ENCODE measurements at regions not wholly inside any gene's neighbourhood (a gene's known extent, or its start where the extent isn't known, plus 50 kb on each side); places are given as distances from the start of the nearest gene placed in this dataset.

DNA sequence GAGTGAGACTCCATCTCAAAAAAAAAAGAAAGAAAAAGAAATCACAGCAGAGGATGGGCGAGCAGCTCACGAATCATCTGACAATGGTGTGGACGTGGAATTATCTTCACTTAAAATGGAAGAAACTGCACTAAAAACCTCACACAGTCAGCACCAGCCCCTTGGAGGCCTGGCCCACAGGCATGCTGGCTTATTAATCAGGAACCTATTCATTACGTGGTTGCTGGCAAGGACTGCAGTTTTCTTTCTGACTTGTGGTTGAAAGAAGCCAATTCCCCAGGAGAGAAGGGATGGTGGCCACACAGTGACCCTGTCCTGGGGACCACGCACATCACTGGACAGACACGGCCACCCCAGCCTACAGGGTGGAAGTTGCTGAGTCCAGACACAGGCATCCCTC, 401.1 kb downstream of the CTTN start:
- Histone ChIP-seq H3K9ac (ENCODE audit: low read length) (no peak overlapping the region), H3K27ac (ENCODE audit: low read depth, low read length) (no peak overlapping the region), H3K4me3 (ENCODE audit: low read depth in 1 of 2, low read length in 2 of 2) (no peak overlapping the region), H3K27me3 (ENCODE audit: control insufficient read depth in 1 of 2, insufficient read depth in 2 of 2, low read length in 2 of 2) (no peaks in the 10 kb centered on the region), H3K36me3 (ENCODE audit: insufficient read depth, low read length) (no peaks in the 10 kb centered on the region), H3K9me3 (ENCODE audit: low read length) (no peaks in the 10 kb centered on the region), H3K4me1 (ENCODE audit: insufficient read depth, low read length) (no peaks in the 10 kb centered on the region)

DNA sequence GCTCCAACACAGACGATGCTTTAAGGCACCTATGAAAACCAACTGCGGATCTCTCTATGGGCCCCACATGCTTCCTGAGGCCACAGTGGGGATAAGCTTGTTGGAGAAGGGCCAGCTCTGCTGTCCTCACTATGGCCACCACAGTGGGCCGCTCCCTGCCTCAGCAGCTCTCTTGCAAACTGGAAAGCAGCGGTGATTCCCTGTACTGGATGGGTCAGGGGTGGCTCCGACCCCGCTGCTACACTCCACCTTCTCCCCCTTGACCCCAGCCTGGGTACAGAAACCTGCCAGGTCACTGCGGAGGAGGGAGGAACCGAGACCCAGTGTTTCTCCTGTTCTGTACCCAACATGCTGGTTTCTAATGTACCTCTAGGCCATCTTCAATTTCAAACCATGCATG, 403.9 kb downstream of the CTTN start:
- H3K36me3 ChIP-seq (ENCODE audit: insufficient read depth, low read length) = no peaks in the 10 kb centered on the region
- no peaks in the 10 kb centered on the region for H3K9me3 ChIP-seq (ENCODE audit: low read length)
- H3K27ac ChIP-seq (ENCODE audit: low read depth, low read length) = no peak overlapping the region
- no peak overlapping the region for H3K4me3 ChIP-seq (ENCODE audit: low read depth in 1 of 2, low read length in 2 of 2)
- no peaks in the 10 kb centered on the region for H3K4me1 ChIP-seq (ENCODE audit: insufficient read depth, low read length)
- no peaks in the 10 kb centered on the region for H3K27me3 ChIP-seq (ENCODE audit: control insufficient read depth in 1 of 2, insufficient read depth in 2 of 2, low read length in 2 of 2)
- H3K9ac ChIP-seq (ENCODE audit: low read length) = no peak overlapping the region

DNA sequence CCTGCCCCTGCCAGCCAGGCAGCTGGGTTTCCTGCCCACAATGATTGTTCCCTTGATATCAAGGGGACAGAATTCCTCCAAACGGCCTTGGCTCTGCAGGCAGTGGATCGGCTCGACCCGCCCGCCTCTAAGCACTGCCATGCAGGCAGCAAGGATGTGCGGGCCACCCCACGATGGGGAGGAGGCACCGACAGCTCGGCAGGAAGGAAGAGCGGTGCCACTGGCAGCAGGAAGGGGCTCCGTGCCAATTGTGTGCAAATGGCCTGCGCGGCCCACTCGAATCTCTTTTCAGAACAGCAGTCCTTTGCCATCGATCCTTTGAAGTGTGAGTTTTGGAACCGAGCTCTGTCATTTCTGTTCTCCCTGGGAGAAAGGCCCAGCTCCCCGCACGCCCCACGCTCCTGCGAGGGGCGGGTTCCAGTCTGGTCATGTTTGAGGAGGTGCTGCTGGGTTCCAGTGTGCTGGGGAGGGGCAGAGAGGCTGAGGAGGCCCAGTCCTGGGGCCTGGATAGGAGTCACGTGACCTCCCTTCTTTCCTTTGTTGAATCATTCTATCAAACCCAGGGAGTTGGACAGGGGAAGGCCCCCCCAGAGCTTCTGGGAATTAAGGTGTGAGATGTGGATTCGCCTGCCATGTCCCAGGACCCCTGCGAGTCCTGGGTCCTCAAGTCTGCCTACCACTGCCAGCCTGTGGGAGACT, 406.0 kb downstream of the CTTN start:
- Histone ChIP-seq H3K4me1 (ENCODE audit: insufficient read depth, low read length) (no peaks in the 10 kb centered on the region), H3K9me3 (ENCODE audit: low read length) (no peaks in the 10 kb centered on the region), H3K9ac (ENCODE audit: low read length) (no peak overlapping the region), H3K4me3 (ENCODE audit: low read depth in 1 of 2, low read length in 2 of 2) (no peak overlapping the region), H3K27me3 (ENCODE audit: control insufficient read depth in 1 of 2, insufficient read depth in 2 of 2, low read length in 2 of 2) (no peaks in the 10 kb centered on the region), H3K36me3 (ENCODE audit: insufficient read depth, low read length) (no peaks in the 10 kb centered on the region), H3K27ac (ENCODE audit: low read depth, low read length) (no peak overlapping the region)

DNA sequence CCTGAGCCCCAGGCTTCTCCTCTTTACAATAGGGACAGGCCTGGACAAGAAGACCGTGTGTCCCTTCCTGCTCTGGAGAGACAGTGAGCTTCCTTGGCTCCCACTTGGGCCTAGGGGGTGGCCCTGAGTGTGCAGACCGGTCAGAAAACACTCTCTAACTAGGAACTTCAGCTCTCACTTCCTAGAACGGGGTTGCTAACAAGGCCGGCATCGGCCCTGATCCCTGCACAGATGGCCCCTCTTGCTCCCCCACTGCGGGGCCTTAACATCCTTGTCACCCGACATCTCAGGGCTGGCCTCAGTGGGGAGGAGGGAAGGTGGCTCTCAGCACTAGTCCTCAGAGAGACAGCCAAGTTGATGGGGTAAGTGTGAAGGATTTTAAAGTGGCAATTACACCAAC, 406.9 kb downstream of the CTTN start:
- H3K27ac ChIP-seq (ENCODE audit: low read depth, low read length) = no peak overlapping the region
- no peaks in the 10 kb centered on the region for H3K9me3 ChIP-seq (ENCODE audit: low read length)
- H3K27me3 ChIP-seq (ENCODE audit: control insufficient read depth in 1 of 2, insufficient read depth in 2 of 2, low read length in 2 of 2) = no peaks in the 10 kb centered on the region
- no peaks in the 10 kb centered on the region for H3K4me1 ChIP-seq (ENCODE audit: insufficient read depth, low read length)
- no peak overlapping the region for H3K4me3 ChIP-seq (ENCODE audit: low read depth in 1 of 2, low read length in 2 of 2)
- no peak overlapping the region for H3K9ac ChIP-seq (ENCODE audit: low read length)
- H3K36me3 ChIP-seq (ENCODE audit: insufficient read depth, low read length) = no peaks in the 10 kb centered on the region

DNA sequence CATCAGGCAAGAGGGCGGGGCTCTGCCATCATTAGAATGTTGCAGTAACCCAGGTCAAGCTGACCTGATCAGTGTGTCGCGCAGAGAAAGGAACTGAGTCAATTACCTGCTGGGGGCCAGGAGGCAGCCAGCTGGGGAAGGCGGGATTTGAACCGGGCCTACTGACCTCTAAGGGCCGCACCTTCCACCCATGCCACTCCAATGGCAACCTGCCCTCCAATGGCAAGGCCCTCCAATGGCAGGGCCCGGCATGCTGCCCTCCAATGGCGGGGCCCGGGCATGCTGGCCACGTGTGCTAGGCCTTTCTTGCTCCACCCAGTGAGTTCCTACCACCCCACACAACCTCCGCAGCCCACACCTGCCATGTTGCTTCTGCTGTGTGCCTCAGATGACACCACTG, 407.6 kb downstream of the CTTN start:
- Histone ChIP-seq H3K9ac (ENCODE audit: low read length) (no peak overlapping the region), H3K27ac (ENCODE audit: low read depth, low read length) (no peak overlapping the region), H3K9me3 (ENCODE audit: low read length) (no peaks in the 10 kb centered on the region), H3K4me3 (ENCODE audit: low read depth in 1 of 2, low read length in 2 of 2) (no peak overlapping the region), H3K27me3 (ENCODE audit: control insufficient read depth in 1 of 2, insufficient read depth in 2 of 2, low read length in 2 of 2) (no peaks in the 10 kb centered on the region), H3K36me3 (ENCODE audit: insufficient read depth, low read length) (no peaks in the 10 kb centered on the region), H3K4me1 (ENCODE audit: insufficient read depth, low read length) (no peaks in the 10 kb centered on the region)

DNA sequence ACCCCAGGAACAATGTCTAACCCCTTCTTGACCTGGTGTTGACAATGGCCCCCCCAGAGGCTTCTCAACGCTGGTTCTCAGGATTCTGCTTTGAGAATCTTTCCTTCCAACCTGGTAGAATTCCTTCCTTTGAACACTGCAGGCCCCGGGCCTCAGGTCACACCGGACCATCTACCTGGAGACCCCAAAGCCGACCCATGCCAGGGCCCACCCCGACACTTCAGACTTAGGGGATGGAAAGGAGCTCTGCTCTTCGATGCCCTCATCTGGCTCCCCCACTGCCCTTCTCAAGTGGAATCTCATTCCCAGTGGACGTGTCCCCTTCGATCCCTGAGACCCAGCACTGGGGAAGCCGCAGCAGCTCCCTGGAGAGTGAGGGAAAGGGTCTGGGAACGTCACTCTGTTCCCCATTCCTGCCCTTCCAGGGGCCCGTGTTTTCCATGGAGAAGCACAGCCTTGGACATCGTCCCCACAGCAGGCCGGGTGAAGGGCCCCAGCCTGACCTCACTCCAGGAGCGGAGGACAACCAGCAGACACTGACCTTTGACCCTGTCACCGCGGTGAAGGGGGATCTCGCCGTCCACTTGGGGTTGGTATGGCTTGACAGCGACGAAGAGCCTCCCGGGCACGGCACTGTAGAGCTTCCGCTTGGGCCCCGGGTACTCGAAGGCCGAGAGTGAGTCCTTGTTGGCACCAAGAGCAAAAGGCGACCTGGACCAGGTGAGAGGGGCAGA, 408.3 kb downstream of the CTTN start:
- no peaks in the 10 kb centered on the region for H3K4me1 ChIP-seq (ENCODE audit: insufficient read depth, low read length)
- no peaks in the 10 kb centered on the region for H3K36me3 ChIP-seq (ENCODE audit: insufficient read depth, low read length)
- H3K27ac ChIP-seq (ENCODE audit: low read depth, low read length) = no peak overlapping the region
- H3K9ac ChIP-seq (ENCODE audit: low read length) = no peak overlapping the region
- H3K9me3 ChIP-seq (ENCODE audit: low read length) = no peaks in the 10 kb centered on the region
- H3K27me3 ChIP-seq (ENCODE audit: control insufficient read depth in 1 of 2, insufficient read depth in 2 of 2, low read length in 2 of 2) = no peaks in the 10 kb centered on the region
- no peak overlapping the region for H3K4me3 ChIP-seq (ENCODE audit: low read depth in 1 of 2, low read length in 2 of 2)

DNA sequence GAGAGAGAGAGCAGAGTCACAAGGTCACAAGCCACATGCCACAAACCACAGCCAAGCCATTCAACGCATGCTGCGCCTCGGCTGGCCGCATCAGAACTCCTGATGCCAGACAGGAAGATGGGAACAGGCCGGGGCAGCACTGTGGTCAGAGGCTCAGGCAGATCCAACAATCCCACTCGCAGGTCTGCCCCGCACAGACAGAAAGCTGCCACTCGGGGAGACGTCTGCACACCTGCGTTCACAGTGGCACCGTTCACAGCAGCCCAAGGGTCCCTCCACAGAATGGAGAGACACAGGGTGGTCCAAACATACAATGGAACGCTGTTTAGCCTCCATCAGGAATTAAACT, 408.8 kb downstream of the CTTN start:
- Histone ChIP-seq H3K4me3 (ENCODE audit: low read depth in 1 of 2, low read length in 2 of 2) (no peak overlapping the region), H3K9me3 (ENCODE audit: low read length) (no peaks in the 10 kb centered on the region), H3K36me3 (ENCODE audit: insufficient read depth, low read length) (no peaks in the 10 kb centered on the region), H3K9ac (ENCODE audit: low read length) (no peak overlapping the region), H3K27me3 (ENCODE audit: control insufficient read depth in 1 of 2, insufficient read depth in 2 of 2, low read length in 2 of 2) (no peaks in the 10 kb centered on the region), H3K4me1 (ENCODE audit: insufficient read depth, low read length) (no peaks in the 10 kb centered on the region), H3K27ac (ENCODE audit: low read depth, low read length) (no peak overlapping the region)

DNA sequence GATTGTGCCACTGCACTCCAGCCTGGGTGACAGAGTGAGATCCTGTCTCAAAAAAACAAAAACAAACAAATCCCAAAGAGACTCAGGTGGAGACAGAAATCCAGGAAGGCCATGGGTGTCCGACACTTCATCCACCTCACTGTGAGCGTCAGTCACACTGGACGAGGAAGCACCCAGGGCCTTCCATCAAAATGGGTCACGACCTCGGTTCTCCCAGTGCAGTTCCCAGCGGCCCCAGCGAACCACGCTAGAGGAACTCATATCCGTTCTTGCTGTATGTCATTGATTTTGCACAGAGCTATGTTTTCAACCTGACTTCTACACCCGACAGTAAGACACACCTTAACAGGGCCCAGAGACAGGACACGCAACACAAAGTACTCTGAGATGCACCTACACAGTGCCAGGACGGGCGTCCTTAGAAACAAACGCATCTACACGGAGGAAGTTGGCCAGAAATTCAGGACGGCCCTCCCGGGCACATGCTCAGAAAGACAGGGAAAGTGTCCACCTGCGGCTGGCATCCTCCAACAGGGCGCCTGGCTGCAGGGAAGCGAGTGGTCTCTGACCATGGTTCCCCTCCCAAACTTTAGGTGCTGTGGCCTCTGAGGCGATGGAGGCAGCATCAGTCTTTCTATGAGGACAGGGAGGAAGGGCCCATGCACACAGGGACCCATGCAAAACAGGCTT, 410.5 kb downstream of the CTTN start:
- Histone ChIP-seq H3K9ac (ENCODE audit: low read length) (no peak overlapping the region), H3K36me3 (ENCODE audit: insufficient read depth, low read length) (no peaks in the 10 kb centered on the region), H3K9me3 (ENCODE audit: low read length) (no peaks in the 10 kb centered on the region), H3K27ac (ENCODE audit: low read depth, low read length) (no peak overlapping the region), H3K4me3 (ENCODE audit: low read depth in 1 of 2, low read length in 2 of 2) (no peak overlapping the region), H3K4me1 (ENCODE audit: insufficient read depth, low read length) (no peaks in the 10 kb centered on the region), H3K27me3 (ENCODE audit: control insufficient read depth in 1 of 2, insufficient read depth in 2 of 2, low read length in 2 of 2) (no peaks in the 10 kb centered on the region)

DNA sequence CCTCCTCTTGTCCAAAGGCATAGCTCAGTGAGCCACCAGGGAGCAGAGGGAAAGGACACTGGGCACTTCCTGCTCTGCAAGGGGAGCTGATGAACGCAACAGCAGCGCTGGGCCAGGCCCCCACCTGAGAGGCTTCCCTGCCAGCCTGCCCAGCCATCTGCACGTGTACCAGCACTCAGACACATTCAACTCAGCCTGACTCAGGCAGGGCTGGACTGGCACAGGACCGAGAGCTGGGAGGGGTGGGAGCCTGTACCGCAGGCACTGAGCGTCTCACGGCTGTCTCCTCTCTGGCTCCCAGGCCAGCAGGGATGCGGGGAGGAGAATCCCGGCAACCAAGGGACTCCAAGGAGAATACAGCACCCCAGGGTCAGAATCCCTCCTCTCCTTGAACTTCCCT, 411.8 kb downstream of the CTTN start:
- H3K9ac ChIP-seq (ENCODE audit: low read length) = no peak overlapping the region
- H3K9me3 ChIP-seq (ENCODE audit: low read length) = no peaks in the 10 kb centered on the region
- H3K4me3 ChIP-seq (ENCODE audit: low read depth in 1 of 2, low read length in 2 of 2) = no peak overlapping the region
- H3K36me3 ChIP-seq (ENCODE audit: insufficient read depth, low read length) = no peaks in the 10 kb centered on the region
- no peak overlapping the region for H3K27ac ChIP-seq (ENCODE audit: low read depth, low read length)
- H3K4me1 ChIP-seq (ENCODE audit: insufficient read depth, low read length) = no peaks in the 10 kb centered on the region
- no peaks in the 10 kb centered on the region for H3K27me3 ChIP-seq (ENCODE audit: control insufficient read depth in 1 of 2, insufficient read depth in 2 of 2, low read length in 2 of 2)

DNA sequence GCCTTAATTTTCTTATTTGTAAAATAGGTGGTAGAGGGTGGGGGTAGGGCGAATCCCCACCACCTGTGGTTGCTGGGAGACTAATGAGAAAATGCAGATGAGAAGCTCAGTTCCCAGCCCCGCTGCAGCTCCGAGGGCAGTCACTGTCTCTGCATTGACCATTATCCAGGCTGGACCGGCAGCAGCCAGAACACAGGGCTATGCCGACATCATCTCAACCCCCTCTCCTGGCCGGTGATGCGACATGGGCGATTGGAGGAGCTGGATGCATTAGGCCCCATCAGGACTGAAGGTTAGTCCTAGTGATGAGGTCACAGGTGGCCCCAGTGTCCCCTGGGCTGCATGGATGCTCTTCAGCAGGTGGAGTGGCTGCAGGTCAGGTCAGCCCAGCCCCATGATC, 412.4 kb downstream of the CTTN start:
- H3K4me1 ChIP-seq (ENCODE audit: insufficient read depth, low read length) = no peaks in the 10 kb centered on the region
- H3K36me3 ChIP-seq (ENCODE audit: insufficient read depth, low read length) = no peaks in the 10 kb centered on the region
- H3K4me3 ChIP-seq (ENCODE audit: low read depth in 1 of 2, low read length in 2 of 2) = no peak overlapping the region
- H3K27ac ChIP-seq (ENCODE audit: low read depth, low read length) = no peak overlapping the region
- no peaks in the 10 kb centered on the region for H3K9me3 ChIP-seq (ENCODE audit: low read length)
- no peak overlapping the region for H3K9ac ChIP-seq (ENCODE audit: low read length)
- no peaks in the 10 kb centered on the region for H3K27me3 ChIP-seq (ENCODE audit: control insufficient read depth in 1 of 2, insufficient read depth in 2 of 2, low read length in 2 of 2)

DNA sequence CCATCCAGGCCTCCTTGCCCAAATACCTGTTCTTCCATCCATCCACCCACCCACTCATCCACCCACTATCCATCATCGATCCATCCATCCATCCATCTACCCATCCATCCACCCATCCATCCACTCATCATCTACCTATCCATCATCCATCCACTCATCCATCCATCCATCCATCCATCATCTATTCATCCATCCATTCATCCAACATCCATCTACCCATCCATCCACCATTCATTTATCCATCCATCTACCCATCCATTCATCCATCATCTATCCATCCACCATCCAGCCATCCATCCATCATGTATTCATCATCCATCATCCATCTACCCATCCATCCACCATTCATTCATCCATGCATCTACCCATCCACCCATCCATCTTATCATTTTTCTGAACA, 413.2 kb downstream of the CTTN start:
- Histone ChIP-seq H3K9ac (ENCODE audit: low read length) (no peak overlapping the region), H3K36me3 (ENCODE audit: insufficient read depth, low read length) (no peaks in the 10 kb centered on the region), H3K4me3 (ENCODE audit: low read depth in 1 of 2, low read length in 2 of 2) (no peak overlapping the region), H3K27ac (ENCODE audit: low read depth, low read length) (no peak overlapping the region), H3K4me1 (ENCODE audit: insufficient read depth, low read length) (no peaks in the 10 kb centered on the region), H3K9me3 (ENCODE audit: low read length) (no peaks in the 10 kb centered on the region), H3K27me3 (ENCODE audit: control insufficient read depth in 1 of 2, insufficient read depth in 2 of 2, low read length in 2 of 2) (no peaks in the 10 kb centered on the region)

All from muscle layer of colon (tissue), 2 donors.